Fibroblast of upper back skin (primary cell): ENCODE measurements at regions not wholly inside any gene's neighbourhood (a gene's known extent, or its start where the extent isn't known, plus 50 kb on each side); places are given as distances from the start of the nearest gene placed in this dataset.

Source experiments
- DNase-seq: peaks from one replicate; pipeline ENCODE4 v3.0.0-alpha.2; 2013

DNA sequence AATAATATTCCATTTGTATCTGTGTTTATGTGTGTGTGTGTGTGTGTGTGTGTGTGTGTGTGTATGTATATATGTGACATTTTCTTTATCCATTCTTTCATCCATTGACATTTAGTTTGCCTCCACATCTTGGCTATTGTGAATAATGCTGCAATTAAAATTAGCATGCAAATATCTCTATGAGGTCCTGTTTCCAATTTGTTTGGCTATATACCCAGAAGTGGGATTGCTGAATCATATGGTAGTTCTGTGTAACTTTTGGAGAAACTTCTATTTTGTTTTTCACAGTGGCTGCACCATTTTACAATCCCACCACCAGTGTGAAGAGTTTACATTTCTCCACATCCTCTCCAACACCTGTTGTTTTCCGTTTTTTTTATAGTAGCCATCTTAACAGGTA lies 53.1 kb downstream of the CH25H start:
- peak; percentile 25 for DNase-seq

DNA sequence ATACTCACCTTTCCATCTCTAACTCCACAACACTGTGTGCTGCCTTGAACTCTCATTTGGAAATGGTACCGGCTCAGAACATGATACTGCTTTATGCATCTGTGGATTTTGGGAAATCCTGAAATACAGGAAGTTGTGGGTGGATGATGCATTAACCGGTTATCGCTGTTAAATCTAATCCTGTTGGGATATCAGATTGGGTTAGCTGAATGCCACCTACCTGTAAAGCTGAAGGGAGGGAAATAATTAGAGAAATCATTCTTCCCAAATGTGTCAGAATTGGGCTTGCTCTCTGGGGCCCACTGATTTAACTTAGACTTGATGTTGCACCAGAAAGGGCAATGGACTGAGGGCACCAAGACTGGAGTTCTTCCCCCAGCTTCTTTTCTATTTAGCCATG lies 54.0 kb downstream of the CH25H start:
- DNase-seq: peak; percentile 52

GRCh38 chr10:89151857-89152256 lies 55.3 kb downstream of the CH25H start:
- peak; percentile 92 for DNase-seq

GRCh38 chr10:89148061-89148460 lies 59.1 kb downstream of the CH25H start:
- DNase-seq: no peak

GRCh38 chr10:89147256-89147655 lies 59.9 kb downstream of the CH25H start:
- peak; percentile 98 for DNase-seq

- DNase-seq: no peak
Measured at GRCh38 chr10:89144836-89145235, 62.3 kb downstream of the CH25H start.

DNA sequence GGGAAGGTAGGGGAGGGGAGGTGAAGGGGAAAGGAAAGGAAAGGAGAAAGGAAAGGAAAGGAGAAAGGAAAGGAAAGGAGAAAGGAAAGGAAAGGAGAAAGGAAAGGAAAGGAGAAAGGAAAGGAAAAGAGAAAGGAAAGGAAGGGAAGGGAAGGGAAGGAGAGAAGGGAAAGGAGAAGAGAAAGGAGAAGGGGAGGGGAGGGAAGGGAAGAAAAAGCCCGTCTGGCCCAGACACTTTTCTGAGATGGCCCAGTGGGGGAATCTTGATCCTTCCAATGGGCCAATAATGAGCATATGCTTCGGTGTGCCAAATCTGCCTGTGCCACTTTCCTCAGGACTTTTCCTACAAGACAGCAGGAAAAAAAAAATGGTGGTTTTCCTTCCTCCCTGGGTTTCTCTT lies 64.5 kb downstream of the CH25H start:
- DNase-seq: no peak

GRCh38 chr10:89138755-89139490 lies 68.2 kb downstream of the CH25H start:
- peak; percentile 64 for DNase-seq

DNA sequence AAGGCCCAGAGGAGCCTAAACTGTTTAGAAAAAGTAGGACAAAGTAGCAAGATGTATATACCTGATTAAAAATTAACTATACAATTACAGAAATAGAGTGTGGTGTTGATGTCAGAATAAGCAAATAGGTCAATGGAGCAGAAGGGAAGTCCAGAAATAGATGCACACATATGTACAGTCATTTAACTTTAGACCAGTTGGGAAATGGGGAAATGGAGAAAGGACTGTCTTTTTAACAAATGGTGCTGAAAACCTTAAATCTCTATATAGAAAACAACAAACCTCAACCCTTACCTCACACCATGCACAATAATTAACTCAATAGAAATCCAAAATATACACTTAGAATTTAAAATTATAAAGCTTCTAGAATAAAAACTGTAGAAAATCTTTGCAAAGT lies 72.2 kb downstream of the CH25H start:
- DNase-seq: no peak

GRCh38 chr10:89129911-89130310 lies 77.2 kb downstream of the CH25H start:
- DNase-seq: peak; percentile 91

- DNase-seq: peak; percentile 43
Measured at GRCh38 chr10:89122433-89123051, 84.6 kb downstream of the CH25H start.

GRCh38 chr10:89121764-89122020 lies 85.4 kb downstream of the CH25H start:
- no peak for DNase-seq

GRCh38 chr10:89120931-89121763 lies 86.0 kb downstream of the CH25H start:
- peak; percentile 76 for DNase-seq

GRCh38 chr10:89119651-89120050 lies 87.5 kb downstream of the CH25H start:
- DNase-seq: no peak

- DNase-seq: peak; percentile 92
Measured at GRCh38 chr10:89118091-89118490, 89.0 kb downstream of the CH25H start.

DNA sequence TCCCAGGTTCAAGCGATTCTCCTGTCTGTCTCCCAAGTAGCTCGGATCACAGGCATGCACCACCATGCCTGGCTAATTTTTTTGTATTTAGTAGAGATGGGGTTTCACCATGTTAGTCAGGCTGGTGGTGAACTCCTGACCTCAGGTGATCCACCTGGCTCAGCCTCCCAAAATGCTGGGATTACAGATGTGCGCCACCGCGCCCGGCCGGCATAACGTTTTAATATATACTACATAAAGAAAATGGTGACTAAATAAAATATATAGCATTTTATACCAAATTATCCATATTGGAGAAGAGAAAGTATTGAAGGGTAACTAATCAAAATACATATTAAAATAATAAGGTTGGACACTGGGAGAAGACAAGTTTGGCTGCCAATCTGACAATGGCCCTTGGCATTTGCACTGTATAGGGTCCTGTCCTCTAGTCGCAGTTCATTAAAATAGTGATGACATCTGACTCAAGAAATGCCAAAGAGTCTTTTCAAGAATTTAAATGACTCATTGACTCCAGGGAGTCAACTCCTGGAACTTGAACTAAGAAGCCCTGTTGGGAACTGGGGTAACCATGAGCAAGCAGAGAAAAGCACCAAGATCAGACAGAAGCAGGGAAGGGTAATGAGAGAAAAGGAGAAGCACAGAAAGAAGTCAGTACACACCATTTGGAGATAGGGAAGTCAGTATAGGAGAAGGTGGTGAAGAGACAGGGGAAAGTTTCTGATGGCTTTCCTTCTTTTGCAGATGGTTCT lies 91.1 kb downstream of the CH25H start:
- peak; percentile 92 for DNase-seq

GRCh38 chr10:89114846-89115625 lies 92.1 kb downstream of the CH25H start:
- peak; percentile 85 for DNase-seq

- DNase-seq: no peak
Measured at GRCh38 chr10:89102735-89103134, 104.4 kb downstream of the CH25H start.

DNA sequence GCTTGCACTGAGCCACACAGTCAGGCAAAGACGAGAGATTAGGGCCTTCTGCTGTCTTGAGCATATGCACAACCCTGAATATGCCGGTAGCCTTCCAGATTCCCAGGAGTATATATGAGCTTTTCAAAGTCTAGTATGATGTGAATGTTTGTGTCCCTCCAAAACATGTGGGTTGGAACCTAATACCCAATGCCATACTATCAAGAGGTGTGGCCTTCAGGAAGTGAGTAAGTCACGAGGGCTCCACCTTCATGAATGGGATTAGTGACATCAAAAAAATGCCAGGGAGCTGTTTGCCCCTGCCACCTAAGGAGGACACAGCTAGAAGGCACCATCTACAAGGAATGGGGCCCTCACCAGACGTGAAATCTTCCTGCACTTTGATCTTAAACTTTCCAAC lies 105.2 kb downstream of the CH25H start:
- no peak for DNase-seq

DNA sequence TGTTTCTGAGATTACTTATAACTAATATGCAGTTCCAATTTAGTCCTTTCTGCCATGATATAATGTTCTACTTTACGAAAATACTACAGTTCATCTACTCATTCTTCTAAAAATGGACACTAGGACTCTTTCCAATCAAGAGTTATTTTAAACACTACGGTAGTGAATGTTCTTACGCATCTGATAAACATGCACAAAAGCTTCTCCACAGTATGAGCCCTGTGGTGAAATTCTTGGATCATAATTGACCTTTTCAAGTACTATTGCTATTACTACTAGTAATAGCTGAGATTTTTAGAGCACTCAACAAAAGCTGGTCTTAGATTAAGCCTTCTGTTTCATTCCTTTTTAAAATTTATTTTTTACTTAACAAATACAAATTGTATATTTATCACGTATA lies 106.4 kb downstream of the CH25H start:
- peak; percentile 35 for DNase-seq

- DNase-seq: peak; percentile 67
Measured at GRCh38 chr10:89097226-89097625, 106.6 kb downstream of the FAS start.

DNA sequence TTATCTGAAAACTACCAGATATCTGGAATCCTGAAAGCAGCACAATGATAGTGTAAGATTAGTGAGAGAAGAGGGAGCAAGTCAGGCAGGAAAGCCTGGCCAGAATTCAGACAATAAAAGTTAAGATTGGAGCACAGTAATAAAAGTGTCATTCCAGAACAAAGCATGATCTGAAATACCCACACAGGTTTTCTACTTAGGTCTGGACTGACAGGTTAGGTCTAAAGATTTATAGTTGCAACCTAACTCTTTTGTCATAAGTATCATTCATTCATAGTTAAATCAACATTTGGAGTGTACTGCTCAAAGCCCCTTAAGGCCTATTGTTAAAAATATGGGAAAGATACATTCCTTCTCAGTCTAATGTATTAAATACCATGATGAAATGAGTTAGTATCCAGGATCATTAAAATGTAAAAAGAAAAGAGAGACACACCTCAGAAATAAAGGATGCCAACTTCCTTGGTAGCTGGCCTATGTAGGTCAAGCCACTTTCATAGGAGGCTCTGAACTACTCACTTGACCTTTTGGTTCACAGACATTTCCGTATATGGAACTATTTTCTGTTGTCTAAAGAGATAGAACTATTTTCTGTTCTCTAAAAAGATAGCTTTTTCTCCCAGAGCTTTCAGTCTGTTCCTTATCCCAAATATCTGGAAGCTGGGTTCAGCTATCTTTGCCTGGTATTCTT lies 105.2 kb downstream of the FAS start:
- DNase-seq: no peak
